ENCODE measurements at regions not wholly inside any gene's neighbourhood (a gene's known extent, or its start where the extent isn't known, plus 50 kb on each side); places are given as distances from the start of the nearest gene placed in this dataset.

GRCh38 chr22:48637231-48637630 lies 1190.4 kb downstream of the BRD1 start:
- H3K27me3 Mint-ChIP-seq: no peaks in the 10 kb centered on the region
- no peak for ATAC-seq (ENCODE audit: low read depth)
- H3K4me1 Mint-ChIP-seq: no peaks in the 10 kb centered on the region
- no peak for DNase-seq (ENCODE audit: low spot score in 2 of 2)
- no peaks in the 10 kb centered on the region for H3K9me3 Mint-ChIP-seq
- H3K4me3 Mint-ChIP-seq: no peak overlapping the region
- no peaks in the 10 kb centered on the region for H3K36me3 Mint-ChIP-seq
- H3K27ac Mint-ChIP-seq: no peak overlapping the region

- H3K4me1 Mint-ChIP-seq: no peaks in the 10 kb centered on the region
- no peaks in the 10 kb centered on the region for H3K36me3 Mint-ChIP-seq
- H3K27me3 Mint-ChIP-seq: no peaks in the 10 kb centered on the region
- DNase-seq (ENCODE audit: low spot score in 2 of 2) (no peak), ATAC-seq (ENCODE audit: low read depth) (no peak)
- H3K4me3 Mint-ChIP-seq: no peak overlapping the region
- H3K27ac Mint-ChIP-seq: no peak overlapping the region
- no peaks in the 10 kb centered on the region for H3K9me3 Mint-ChIP-seq
Measured at GRCh38 chr22:48636746-48637145, 1190.9 kb downstream of the BRD1 start.

- no peaks in the 10 kb centered on the region for H3K9me3 Mint-ChIP-seq
- no peaks in the 10 kb centered on the region for H3K36me3 Mint-ChIP-seq
- no peaks in the 10 kb centered on the region for H3K27me3 Mint-ChIP-seq
- no peak overlapping the region for H3K4me3 Mint-ChIP-seq
- H3K4me1 Mint-ChIP-seq: no peaks in the 10 kb centered on the region
- ATAC-seq (ENCODE audit: low read depth) (no peak), DNase-seq (ENCODE audit: low spot score in 2 of 2) (no peak)
- H3K27ac Mint-ChIP-seq: no peak overlapping the region
Measured at GRCh38 chr22:48635816-48636215, 1191.9 kb downstream of the BRD1 start.

- Mint-ChIP-seq H3K9me3 (no peaks in the 10 kb centered on the region), H3K4me3 (no peak overlapping the region), H3K36me3 (no peaks in the 10 kb centered on the region), H3K27ac (no peak overlapping the region), H3K27me3 (no peaks in the 10 kb centered on the region), H3K4me1 (no peaks in the 10 kb centered on the region)
- DNase-seq (ENCODE audit: low spot score in 2 of 2) (no peak), ATAC-seq (ENCODE audit: low read depth) (no peak)
Measured at GRCh38 chr22:48635031-48635430, 1192.6 kb downstream of the BRD1 start.

- no peaks in the 10 kb centered on the region for H3K9me3 Mint-ChIP-seq
- DNase-seq (ENCODE audit: low spot score in 2 of 2) (no peak), ATAC-seq (ENCODE audit: low read depth) (no peak)
- H3K27ac Mint-ChIP-seq: no peak overlapping the region
- no peaks in the 10 kb centered on the region for H3K4me1 Mint-ChIP-seq
- no peak overlapping the region for H3K4me3 Mint-ChIP-seq
- no peaks in the 10 kb centered on the region for H3K36me3 Mint-ChIP-seq
- no peaks in the 10 kb centered on the region for H3K27me3 Mint-ChIP-seq
Measured at GRCh38 chr22:48633996-48634836, 1193.5 kb downstream of the BRD1 start.

- ATAC-seq (ENCODE audit: low read depth): no peak
- Mint-ChIP-seq H3K4me3 (no peak overlapping the region), H3K4me1 (no peaks in the 10 kb centered on the region)
Measured at GRCh38 chr22:48632646-48633246, 1194.9 kb downstream of the BRD1 start.

GRCh38 chr22:48631288-48631863 lies 1196.3 kb downstream of the BRD1 start:
- Mint-ChIP-seq H3K4me3 (no peak overlapping the region), H3K27ac (no peak overlapping the region), H3K27me3 (no peaks in the 10 kb centered on the region), H3K36me3 (no peaks in the 10 kb centered on the region), H3K9me3 (no peaks in the 10 kb centered on the region), H3K4me1 (no peaks in the 10 kb centered on the region)
- DNase-seq (ENCODE audit: low spot score in 2 of 2): no peak
- no peak for ATAC-seq (ENCODE audit: low read depth)

More at GRCh38 chr22:48632646-48633246, 1194.9 kb downstream of the BRD1 start:
- DNase-seq (ENCODE audit: low spot score in 2 of 2): no peak
- Mint-ChIP-seq H3K27me3 (no peaks in the 10 kb centered on the region), H3K27ac (no peak overlapping the region), H3K9me3 (no peaks in the 10 kb centered on the region), H3K36me3 (no peaks in the 10 kb centered on the region)

- no peak overlapping the region for H3K27ac Mint-ChIP-seq
Measured at GRCh38 chr22:48630848-48631247, 1196.8 kb downstream of the BRD1 start.

GRCh38 chr22:48630433-48630754 lies 1197.3 kb downstream of the BRD1 start:
- no peaks in the 10 kb centered on the region for H3K4me1 Mint-ChIP-seq
- ATAC-seq (ENCODE audit: low read depth): no peak
- H3K36me3 Mint-ChIP-seq: no peaks in the 10 kb centered on the region
- no peaks in the 10 kb centered on the region for H3K9me3 Mint-ChIP-seq
- no peak overlapping the region for H3K4me3 Mint-ChIP-seq
- DNase-seq (ENCODE audit: low spot score in 2 of 2): no peak
- no peak overlapping the region for H3K27ac Mint-ChIP-seq
- no peaks in the 10 kb centered on the region for H3K27me3 Mint-ChIP-seq

More at GRCh38 chr22:48630848-48631247, 1196.8 kb downstream of the BRD1 start:
- Mint-ChIP-seq H3K9me3 (no peaks in the 10 kb centered on the region), H3K27me3 (no peaks in the 10 kb centered on the region), H3K4me3 (no peak overlapping the region), H3K36me3 (no peaks in the 10 kb centered on the region), H3K4me1 (no peaks in the 10 kb centered on the region)
- ATAC-seq (ENCODE audit: low read depth): no peak
- DNase-seq (ENCODE audit: low spot score in 2 of 2): no peak

GRCh38 chr22:48629631-48630432 lies 1197.8 kb downstream of the BRD1 start:
- H3K36me3 Mint-ChIP-seq: no peaks in the 10 kb centered on the region
- no peaks in the 10 kb centered on the region for H3K4me1 Mint-ChIP-seq
- H3K27me3 Mint-ChIP-seq: no peaks in the 10 kb centered on the region
- H3K27ac Mint-ChIP-seq: no peak overlapping the region
- H3K9me3 Mint-ChIP-seq: no peaks in the 10 kb centered on the region
- no peak overlapping the region for H3K4me3 Mint-ChIP-seq
- no peak for ATAC-seq (ENCODE audit: low read depth)
- no peak for DNase-seq (ENCODE audit: low spot score in 2 of 2)

- Mint-ChIP-seq H3K27ac (no peak overlapping the region), H3K4me3 (no peak overlapping the region), H3K9me3 (no peaks in the 10 kb centered on the region), H3K4me1 (no peaks in the 10 kb centered on the region), H3K27me3 (no peaks in the 10 kb centered on the region), H3K36me3 (no peaks in the 10 kb centered on the region)
- DNase-seq (ENCODE audit: low spot score in 2 of 2) (no peak), ATAC-seq (ENCODE audit: low read depth) (no peak)
Measured at GRCh38 chr22:48628891-48629543, 1198.7 kb downstream of the BRD1 start.

GRCh38 chr22:48627966-48628365 lies 1199.7 kb downstream of the BRD1 start:
- H3K36me3 Mint-ChIP-seq: no peaks in the 10 kb centered on the region

GRCh38 chr22:48627203-48627602 lies 1200.5 kb downstream of the BRD1 start:
- H3K4me1 Mint-ChIP-seq: no peaks in the 10 kb centered on the region
- ATAC-seq (ENCODE audit: low read depth) (no peak), DNase-seq (ENCODE audit: low spot score in 2 of 2) (no peak)
- H3K27me3 Mint-ChIP-seq: no peaks in the 10 kb centered on the region
- H3K36me3 Mint-ChIP-seq: no peaks in the 10 kb centered on the region
- H3K9me3 Mint-ChIP-seq: no peaks in the 10 kb centered on the region
- H3K27ac Mint-ChIP-seq: no peak overlapping the region
- H3K4me3 Mint-ChIP-seq: no peak overlapping the region

More at GRCh38 chr22:48627966-48628365, 1199.7 kb downstream of the BRD1 start:
- Mint-ChIP-seq H3K4me3 (no peak overlapping the region), H3K27ac (no peak overlapping the region), H3K27me3 (no peaks in the 10 kb centered on the region), H3K9me3 (no peaks in the 10 kb centered on the region), H3K4me1 (no peaks in the 10 kb centered on the region)
- DNase-seq (ENCODE audit: low spot score in 2 of 2): no peak
- no peak for ATAC-seq (ENCODE audit: low read depth)

- Mint-ChIP-seq H3K27me3 (no peaks in the 10 kb centered on the region), H3K9me3 (no peaks in the 10 kb centered on the region), H3K4me1 (no peaks in the 10 kb centered on the region), H3K4me3 (no peak overlapping the region), H3K27ac (no peak overlapping the region), H3K36me3 (no peaks in the 10 kb centered on the region)
- ATAC-seq (ENCODE audit: low read depth): no peak
- DNase-seq (ENCODE audit: low spot score in 2 of 2): no peak
Measured at GRCh38 chr22:48624401-48624800, 1203.3 kb downstream of the BRD1 start.
